ENCODE measurements at regions not wholly inside any gene's neighbourhood (a gene's known extent, or its start where the extent isn't known, plus 50 kb on each side); places are given as distances from the start of the nearest gene placed in this dataset.

DNA sequence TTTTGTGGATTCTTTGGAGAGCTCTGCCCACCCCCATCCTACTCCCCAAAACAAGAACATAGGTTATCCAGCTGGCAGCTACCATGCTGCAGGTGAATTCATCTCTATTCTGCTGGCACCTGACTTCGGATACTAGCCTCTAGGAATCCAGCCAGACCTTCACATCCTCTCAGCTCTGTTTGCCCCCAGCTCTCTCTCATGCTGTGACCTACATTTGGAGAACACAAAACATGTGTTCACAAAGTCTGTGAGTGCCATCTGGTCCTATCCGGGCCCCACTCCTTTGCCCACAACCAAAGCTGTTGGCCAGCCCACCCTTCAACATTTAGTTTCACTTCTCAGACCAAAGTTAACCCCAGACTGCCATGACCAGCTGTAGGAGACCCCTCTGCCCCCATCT is 89.4 kb upstream of the C3orf80 start:
- H3K27ac ChIP-seq = no peak overlapping the region
- no peaks in the 10 kb centered on the region for H3K27me3 ChIP-seq
- intact Hi-C loops (cut with DNase I) = no loop called here
- no peaks in the 10 kb centered on the region for H3K36me3 ChIP-seq
- no peaks in the 10 kb centered on the region for H3K9me3 ChIP-seq
- H3K4me3 ChIP-seq = no peak overlapping the region
- H3K4me1 ChIP-seq = no peaks in the 10 kb centered on the region
- no peak for DNase-seq (ENCODE audit: extremely low spot score in 2 of 2)
- TF ChIP-seq POLR2AphosphoS5 (IDR thresholded peaks at IDR 0.05; ENCODE audit: insufficient read depth in 1 of 2, low read depth in 1 of 2) (no peak), POLR2A (IDR thresholded peaks at IDR 0.05) (no peak)
- TF ChIP-seq, protein P1, sequence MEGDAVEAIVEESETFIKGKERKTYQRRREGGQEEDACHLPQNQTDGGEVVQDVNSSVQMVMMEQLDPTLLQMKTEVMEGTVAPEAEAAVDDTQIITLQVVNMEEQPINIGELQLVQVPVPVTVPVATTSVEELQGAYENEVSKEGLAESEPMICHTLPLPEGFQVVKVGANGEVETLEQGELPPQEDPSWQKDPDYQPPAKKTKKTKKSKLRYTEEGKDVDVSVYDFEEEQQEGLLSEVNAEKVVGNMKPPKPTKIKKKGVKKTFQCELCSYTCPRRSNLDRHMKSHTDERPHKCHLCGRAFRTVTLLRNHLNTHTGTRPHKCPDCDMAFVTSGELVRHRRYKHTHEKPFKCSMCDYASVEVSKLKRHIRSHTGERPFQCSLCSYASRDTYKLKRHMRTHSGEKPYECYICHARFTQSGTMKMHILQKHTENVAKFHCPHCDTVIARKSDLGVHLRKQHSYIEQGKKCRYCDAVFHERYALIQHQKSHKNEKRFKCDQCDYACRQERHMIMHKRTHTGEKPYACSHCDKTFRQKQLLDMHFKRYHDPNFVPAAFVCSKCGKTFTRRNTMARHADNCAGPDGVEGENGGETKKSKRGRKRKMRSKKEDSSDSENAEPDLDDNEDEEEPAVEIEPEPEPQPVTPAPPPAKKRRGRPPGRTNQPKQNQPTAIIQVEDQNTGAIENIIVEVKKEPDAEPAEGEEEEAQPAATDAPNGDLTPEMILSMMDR (IDR thresholded peaks at IDR 0.05) = no peak

DNA sequence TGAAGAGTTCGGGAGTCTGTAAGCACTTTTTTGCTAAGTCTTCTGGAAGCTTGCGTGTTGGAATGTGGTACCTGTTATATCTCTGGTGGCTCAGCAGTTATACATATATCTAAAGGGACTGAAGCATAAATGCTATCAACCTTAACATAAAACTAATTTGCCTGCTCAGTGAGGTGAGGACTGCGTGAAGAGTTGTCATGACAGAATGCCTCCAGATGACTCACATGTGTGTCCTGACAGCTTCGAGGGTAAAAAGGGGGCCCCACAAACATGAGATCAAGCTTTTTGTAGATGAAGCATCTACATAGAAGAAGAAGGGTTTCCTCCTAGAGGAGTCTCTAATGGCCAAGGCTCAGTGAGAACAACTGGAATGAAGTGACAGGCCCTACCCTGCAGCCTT is 88.8 kb upstream of the C3orf80 start:
- Histone ChIP-seq H3K9me3 (no peaks in the 10 kb centered on the region), H3K27ac (no peak overlapping the region), H3K4me3 (no peak overlapping the region), H3K36me3 (no peaks in the 10 kb centered on the region), H3K27me3 (no peaks in the 10 kb centered on the region), H3K4me1 (no peaks in the 10 kb centered on the region)
- intact Hi-C loops (cut with DNase I) = no loop called here
- TF ChIP-seq POLR2AphosphoS5 (IDR thresholded peaks at IDR 0.05; ENCODE audit: insufficient read depth in 1 of 2, low read depth in 1 of 2) (no peak), POLR2A (IDR thresholded peaks at IDR 0.05) (no peak)
- TF ChIP-seq, protein P1 (IDR thresholded peaks at IDR 0.05) = no peak
- DNase-seq (ENCODE audit: extremely low spot score in 2 of 2) = no peak

DNA sequence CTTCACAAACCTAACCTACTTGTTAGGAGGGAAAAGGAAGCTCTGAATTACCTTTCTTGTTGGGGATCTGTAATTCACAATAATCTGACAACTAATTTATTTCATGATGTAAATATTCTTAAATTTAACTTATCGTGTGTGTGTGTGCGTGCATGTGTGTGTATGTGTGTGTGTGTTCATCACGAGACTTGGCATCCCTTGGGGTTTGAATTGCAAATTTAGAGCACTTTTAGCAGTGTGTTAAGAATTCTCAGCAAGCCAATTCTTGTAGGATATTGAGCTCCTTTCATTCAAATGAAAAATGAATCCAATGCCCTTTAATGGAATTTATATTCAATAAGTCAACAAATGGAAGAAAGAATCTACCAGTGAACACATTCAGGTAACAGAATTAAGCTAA is 85.9 kb upstream of the C3orf80 start:
- no peaks in the 10 kb centered on the region for H3K27me3 ChIP-seq
- H3K27ac ChIP-seq = no peak overlapping the region
- DNase-seq (ENCODE audit: extremely low spot score in 2 of 2) = no peak
- H3K36me3 ChIP-seq = no peaks in the 10 kb centered on the region
- TF ChIP-seq POLR2A (IDR thresholded peaks at IDR 0.05) (no peak), POLR2AphosphoS5 (IDR thresholded peaks at IDR 0.05; ENCODE audit: insufficient read depth in 1 of 2, low read depth in 1 of 2) (no peak)
- TF ChIP-seq, protein P1 (IDR thresholded peaks at IDR 0.05) = no peak
- H3K4me3 ChIP-seq = no peak overlapping the region
- intact Hi-C loops (cut with DNase I) = no loop called here
- no peaks in the 10 kb centered on the region for H3K9me3 ChIP-seq
- no peaks in the 10 kb centered on the region for H3K4me1 ChIP-seq

DNA sequence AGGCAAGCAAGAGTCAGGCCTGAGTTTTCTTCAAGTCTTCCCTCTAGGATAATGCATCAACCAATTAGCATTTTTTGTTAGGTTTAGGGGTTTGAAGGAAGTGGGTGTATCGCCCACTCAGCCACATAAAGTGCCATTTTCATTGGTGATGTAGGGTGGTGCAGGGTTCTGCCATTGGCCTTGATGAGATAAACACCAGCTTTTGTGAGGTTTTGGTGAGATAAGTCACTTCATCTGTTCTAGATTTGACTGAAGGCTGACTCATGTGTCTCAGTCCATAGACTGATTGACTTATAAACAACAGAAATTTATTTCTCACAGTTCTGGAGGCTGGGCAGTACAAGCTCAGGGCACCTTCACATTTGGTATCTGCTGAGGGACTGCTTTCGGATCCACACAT is 84.5 kb upstream of the C3orf80 start:
- Histone ChIP-seq H3K27ac (no peak overlapping the region), H3K9me3 (no peaks in the 10 kb centered on the region), H3K27me3 (no peaks in the 10 kb centered on the region), H3K36me3 (no peaks in the 10 kb centered on the region), H3K4me1 (no peaks in the 10 kb centered on the region), H3K4me3 (no peak overlapping the region)
- TF ChIP-seq, protein P1 (IDR thresholded peaks at IDR 0.05) = no peak
- TF ChIP-seq POLR2AphosphoS5 (IDR thresholded peaks at IDR 0.05; ENCODE audit: insufficient read depth in 1 of 2, low read depth in 1 of 2) = no peak
- TF ChIP-seq POLR2A (IDR thresholded peaks at IDR 0.05) = no peak
- intact Hi-C loops (cut with DNase I) = no loop called here
- no peak for DNase-seq (ENCODE audit: extremely low spot score in 2 of 2)

DNA sequence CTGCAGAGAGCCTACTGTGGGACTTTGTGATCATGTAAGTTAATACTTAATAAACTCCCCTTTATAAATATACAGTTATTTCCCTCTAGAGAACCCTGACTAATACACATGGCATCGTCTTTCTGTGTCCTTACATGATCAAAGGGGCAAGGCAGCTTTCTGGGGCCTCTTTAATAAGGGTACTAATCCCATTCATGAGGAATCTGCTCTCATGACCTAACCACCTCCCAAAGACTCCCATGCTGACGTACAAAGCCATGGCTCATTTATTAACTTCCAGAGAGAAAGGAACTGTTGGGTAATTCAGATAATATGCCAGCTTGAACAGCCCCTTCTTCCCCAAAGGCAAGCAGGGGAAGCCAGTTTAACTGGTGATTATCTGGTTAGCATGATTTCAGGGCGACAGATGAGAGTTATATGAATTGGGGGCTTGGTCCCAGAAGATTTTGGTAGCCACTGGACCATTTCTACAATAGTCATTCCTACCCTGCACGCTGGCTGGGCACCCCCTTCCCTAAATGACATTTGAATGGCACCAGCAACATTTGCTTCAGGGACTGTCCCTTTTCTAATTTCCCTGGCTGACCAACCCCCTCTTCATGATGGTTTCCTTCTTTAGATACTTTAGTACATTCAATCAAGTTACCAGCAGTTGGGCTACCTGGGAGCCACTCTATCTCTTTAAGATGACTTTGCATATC is 83.6 kb upstream of the C3orf80 start:
- no peak overlapping the region for H3K4me3 ChIP-seq
- no peaks in the 10 kb centered on the region for H3K27me3 ChIP-seq
- no peaks in the 10 kb centered on the region for H3K36me3 ChIP-seq
- no peaks in the 10 kb centered on the region for H3K4me1 ChIP-seq
- H3K27ac ChIP-seq = no peak overlapping the region
- TF ChIP-seq POLR2A (IDR thresholded peaks at IDR 0.05) = no peak
- no peak for TF ChIP-seq POLR2AphosphoS5 (IDR thresholded peaks at IDR 0.05; ENCODE audit: insufficient read depth in 1 of 2, low read depth in 1 of 2)
- TF ChIP-seq, protein P1 (IDR thresholded peaks at IDR 0.05) = no peak
- H3K9me3 ChIP-seq = no peaks in the 10 kb centered on the region
- intact Hi-C loops (cut with DNase I) = no loop called here
- DNase-seq (ENCODE audit: extremely low spot score in 2 of 2) = no peak
